SK-N-SH treated with all-trans-retinoic acid at 6 μM for 48 hours (cell line): ENCODE measurements at regions not wholly inside any gene's neighbourhood (a gene's known extent, or its start where the extent isn't known, plus 50 kb on each side); places are given as distances from the start of the nearest gene placed in this dataset.

Experiments used
- ATAC-seq: fragments of 200-7000 bp; cut with Tn5 transposase; 3 replicates; pipeline ENCODE4 v1.9.1; 2020; ENCODE audit warnings: mild to moderate bottlenecking, moderate library complexity
- ARNTL ChIP-seq: fragments of 450-650 bp; formaldehyde crosslinking; IDR thresholded peaks from 2 replicates; pipeline ENCODE4 v1.5.0; 2020; ENCODE audit warnings: low read depth, mild to moderate bottlenecking, moderate library complexity, borderline replicate concordance
- BACH2 ChIP-seq: fragments of 250-450 bp; sonication (Bioruptor Pico); IDR thresholded peaks from 2 replicates; pipeline ENCODE4 v1.9.0; 2021; ENCODE audit warnings: mild to moderate bottlenecking, borderline replicate concordance
- CREB5 ChIP-seq: fragments of 250-450 bp; sonication (Bioruptor Pico); IDR thresholded peaks from 2 replicates; pipeline ENCODE4 v1.5.1; 2020; ENCODE audit warnings: low read depth, mild to moderate bottlenecking, moderate library complexity
- CSDC2 ChIP-seq: fragments of 250-450 bp; sonication (Bioruptor Pico); IDR thresholded peaks from 2 replicates; pipeline ENCODE4 v1.5.0; 2020; ENCODE audit warnings: mild to moderate bottlenecking, moderate library complexity
- CSRNP3 ChIP-seq: fragments of 250-450 bp; sonication (Bioruptor Pico); IDR thresholded peaks from 2 replicates; pipeline ENCODE4 v1.5.1; 2021; ENCODE audit warnings: mild to moderate bottlenecking, moderate library complexity
- ESRRG ChIP-seq: fragments of 250-450 bp; sonication (Bioruptor Pico); IDR thresholded peaks from 2 replicates; pipeline ENCODE4 v1.6.1; 2021; ENCODE audit warnings: mild to moderate bottlenecking
- GLIS3 ChIP-seq: fragments of 250-450 bp; sonication (Bioruptor Pico); IDR thresholded peaks from 2 replicates; pipeline ENCODE4 v1.5.0; 2020; ENCODE audit warnings: mild to moderate bottlenecking, moderate library complexity
- ISL1 ChIP-seq: fragments of 250-450 bp; sonication (Bioruptor Pico); IDR thresholded peaks from 2 replicates; pipeline ENCODE4 v2.1.2; 2022; ENCODE audit warnings: mild to moderate bottlenecking, moderate library complexity
- OSR1 ChIP-seq: fragments of 250-450 bp; sonication (Bioruptor Pico); IDR thresholded peaks from 2 replicates; pipeline ENCODE4 v1.8.0; 2022; ENCODE audit warnings: moderate library complexity, mild to moderate bottlenecking, inconsistent platforms
- PATZ1 ChIP-seq: fragments of 250-450 bp; sonication (Bioruptor Pico); IDR thresholded peaks from 2 replicates; pipeline ENCODE4 v1.8.0; 2020; ENCODE audit warnings: mild to moderate bottlenecking, moderate library complexity, borderline replicate concordance
- POU6F1 ChIP-seq: fragments of 250-450 bp; sonication (Bioruptor Pico); IDR thresholded peaks from 2 replicates; pipeline ENCODE4 v1.8.0; 2021; ENCODE audit warnings: low read depth, mild to moderate bottlenecking, moderate library complexity, borderline replicate concordance
- PPARA ChIP-seq: fragments of 250-450 bp; sonication (Bioruptor Pico); IDR thresholded peaks from 2 replicates; pipeline ENCODE4 v1.5.0; 2020; ENCODE audit warnings: mild to moderate bottlenecking, borderline replicate concordance
- RARB ChIP-seq: fragments of 250-450 bp; sonication (Bioruptor Pico); IDR thresholded peaks from 2 replicates; pipeline ENCODE4 v1.8.0; 2021; ENCODE audit warnings: mild to moderate bottlenecking, moderate library complexity
- SNAI2 ChIP-seq: fragments of 250-450 bp; sonication (Bioruptor Pico); IDR thresholded peaks from 2 replicates; pipeline ENCODE4 v1.5.0; 2020; ENCODE audit warnings: mild to moderate bottlenecking, moderate library complexity
- TCF4 ChIP-seq: fragments of 250-450 bp; sonication (Bioruptor Pico); IDR thresholded peaks from 2 replicates; pipeline ENCODE4 v1.8.0; 2021; ENCODE audit warnings: mild to moderate bottlenecking, moderate library complexity, borderline replicate concordance
- TOX ChIP-seq: fragments of 250-450 bp; sonication (Bioruptor Pico); IDR thresholded peaks from 2 replicates; pipeline ENCODE4 v1.8.0; 2021; ENCODE audit warnings: mild to moderate bottlenecking, moderate library complexity, borderline replicate concordance
- TSHZ2 ChIP-seq: fragments of 250-450 bp; sonication (Bioruptor Pico); IDR thresholded peaks from 2 replicates; pipeline ENCODE4 v1.5.0; 2020; ENCODE audit warnings: mild to moderate bottlenecking, moderate library complexity
- ZC3H10 ChIP-seq: fragments of 250-450 bp; sonication (Bioruptor Pico); IDR thresholded peaks from 2 replicates; pipeline ENCODE4 v1.5.1; 2021; ENCODE audit warnings: mild to moderate bottlenecking, moderate library complexity
- ZFP3 ChIP-seq: fragments of 250-450 bp; sonication (Bioruptor Pico); IDR thresholded peaks from 2 replicates; pipeline ENCODE4 v1.5.0; 2020; ENCODE audit warnings: mild to moderate bottlenecking, moderate library complexity
- ZFP30 ChIP-seq: fragments of 450-650 bp; formaldehyde crosslinking; IDR thresholded peaks from 2 replicates; pipeline ENCODE4 v1.5.0; 2022; ENCODE audit warnings: mild to moderate bottlenecking, moderate library complexity
- ZNF565 ChIP-seq: fragments of 450-650 bp; formaldehyde crosslinking; conservative IDR thresholded peaks from 2 replicates; pipeline ENCODE4 v1.5.0; 2020; ENCODE audit warnings: low read depth, mild to moderate bottlenecking, moderate library complexity
- ZNF8 ChIP-seq: fragments of 450-650 bp; formaldehyde crosslinking; IDR thresholded peaks from 2 replicates; pipeline ENCODE4 v1.5.0; 2020; ENCODE audit warnings: mild to moderate bottlenecking, moderate library complexity

- no peak for ATAC-seq
- no peak for TF ChIP-seq SNAI2 (CRISPR knock-in tag)
- no peak for TF ChIP-seq ZC3H10 (CRISPR knock-in tag)
- TF ChIP-seq GLIS3 (CRISPR knock-in tag): no peak
- no peak for TF ChIP-seq TOX (CRISPR knock-in tag)
- TF ChIP-seq CREB5 (CRISPR knock-in tag): no peak
- TF ChIP-seq PPARA (CRISPR knock-in tag): no peak
- no peak for TF ChIP-seq ESRRG (CRISPR knock-in tag)
- TF ChIP-seq OSR1: no peak
- no peak for TF ChIP-seq ZNF8 (CRISPR knock-in tag)
- TF ChIP-seq CSRNP3: no peak
- TF ChIP-seq ZFP3: no peak
- no peak for TF ChIP-seq ZNF565 (CRISPR knock-in tag)
- no peak for TF ChIP-seq BACH2
- no peak for TF ChIP-seq TCF4 (CRISPR knock-in tag)
- no peak for TF ChIP-seq RARB (CRISPR knock-in tag)
- TF ChIP-seq ZFP30: no peak
- no peak for TF ChIP-seq CSDC2 (CRISPR knock-in tag)
- TF ChIP-seq ARNTL (CRISPR knock-in tag): no peak
- no peak for TF ChIP-seq ISL1 (CRISPR knock-in tag)
- TF ChIP-seq TSHZ2 (CRISPR knock-in tag): no peak
Observed at GRCh38 chr2:65566617-65567016, 134.2 kb upstream of the SPRED2 start.

- no peak for ATAC-seq
- TF ChIP-seq BACH2: no peak
- TF ChIP-seq TOX (CRISPR knock-in tag): no peak
- TF ChIP-seq POU6F1 (CRISPR knock-in tag): no peak
- TF ChIP-seq GLIS3 (CRISPR knock-in tag): no peak
- no peak for TF ChIP-seq ZFP30
- no peak for TF ChIP-seq TSHZ2 (CRISPR knock-in tag)
- TF ChIP-seq ZNF8 (CRISPR knock-in tag): no peak
- no peak for TF ChIP-seq RARB (CRISPR knock-in tag)
- no peak for TF ChIP-seq ISL1 (CRISPR knock-in tag)
- no peak for TF ChIP-seq CSRNP3
- no peak for TF ChIP-seq ZC3H10 (CRISPR knock-in tag)
- TF ChIP-seq ESRRG (CRISPR knock-in tag): no peak
- TF ChIP-seq PPARA (CRISPR knock-in tag): no peak
- TF ChIP-seq PATZ1 (CRISPR knock-in tag): no peak
- no peak for TF ChIP-seq ARNTL (CRISPR knock-in tag)
- TF ChIP-seq TCF4 (CRISPR knock-in tag): no peak
- no peak for TF ChIP-seq CSDC2 (CRISPR knock-in tag)
- TF ChIP-seq CREB5 (CRISPR knock-in tag): no peak
- no peak for TF ChIP-seq OSR1
Observed at GRCh38 chr2:65565681-65566080, 133.3 kb upstream of the SPRED2 start.
